IMR-90 (cell line): ENCODE measurements at regions not wholly inside any gene's neighbourhood (a gene's known extent, or its start where the extent isn't known, plus 50 kb on each side); places are given as distances from the start of the nearest gene placed in this dataset.

Experiments used
- ATAC-seq: fragments of 200-7000 bp; cut with Tn5 transposase; 2 replicates; pipeline ENCODE4 v1.9.1; 2020; ENCODE audit warnings: low read depth, mild to moderate bottlenecking, moderate library complexity
- BruUV-seq: library from RNA; stranded (reverse); fragments of 400-500 nt; replicated peaks from 2 replicates; lab custom pipeline; 2021; lab: Mats Ljungman, UMichigan
- CTCF ChIA-PET: fragments of 300-600 bp; formaldehyde crosslinking; extraction: SDS; loops from one replicate; lab custom pipeline; 2021; ENCODE audit warnings: antibody characterized with exemption; lab: Yijun Ruan, JAX
- POLR2A ChIA-PET: fragments of 300-600 bp; sonication (Branson Sonifier 250); formaldehyde crosslinking; loops from one replicate; lab custom pipeline; 2022; ENCODE audit warnings: antibody characterized with exemption; ENCODE audit not compliant: unreplicated experiment; lab: Charles Lee
- DNase-seq: peaks from one replicate; pipeline ENCODE4 v3.0.0; 2013
- H2AFZ ChIP-seq: replicated peaks from 2 replicates; pipeline ENCODE3; 2013; ENCODE audit warnings: low read length, mild to moderate bottlenecking; ENCODE audit not compliant: poor library complexity
- H2AK5ac ChIP-seq: 2 replicates; pipeline ENCODE4 v1.6.1; 2013; ENCODE audit warnings: low read depth, low read length, inconsistent platforms
- H2AK9ac ChIP-seq: replicated peaks from 2 replicates; pipeline ENCODE3; 2013; ENCODE audit warnings: mild to moderate bottlenecking, low read depth, low read length, moderate library complexity; ENCODE audit not compliant: poor library complexity
- H2BK120ac ChIP-seq: 2 replicates; pipeline ENCODE4 v1.6.1; 2013; ENCODE audit warnings: low read depth, low read length, inconsistent platforms
- H2BK15ac ChIP-seq: 3 replicates; pipeline ENCODE4 v1.6.1; 2013; ENCODE audit warnings: low read depth, low read length, inconsistent platforms
- H2BK20ac ChIP-seq: 2 replicates; pipeline ENCODE4 v1.6.1; 2013; ENCODE audit warnings: low read depth, mild to moderate bottlenecking, inconsistent platforms, low read length, moderate library complexity
- H2BK5ac ChIP-seq: 2 replicates; pipeline ENCODE4 v1.6.1; 2013; ENCODE audit warnings: mild to moderate bottlenecking, low read depth, low read length, inconsistent platforms; ENCODE audit not compliant: poor library complexity, severe bottlenecking
- H3K14ac ChIP-seq: replicated peaks from 2 replicates; pipeline ENCODE4 v1.6.1; 2013; ENCODE audit warnings: low read depth, low read length, inconsistent platforms
- H3K18ac ChIP-seq: 2 replicates; pipeline ENCODE4 v1.6.1; 2013; ENCODE audit warnings: low read depth, low read length, control low read depth
- H3K23ac ChIP-seq: 2 replicates; pipeline ENCODE4 v1.6.1; 2013; ENCODE audit warnings: low read depth, low read length, inconsistent platforms
- H3K27ac ChIP-seq: 2 replicates; pipeline ENCODE4 v1.5.1; 2013; ENCODE audit warnings: mild to moderate bottlenecking, control low read depth, low read length; ENCODE audit not compliant: insufficient read depth
- H3K27me3 ChIP-seq: 2 replicates; pipeline ENCODE4 v1.6.1; 2013; ENCODE audit warnings: low read length; ENCODE audit not compliant: control insufficient read depth, insufficient read depth
- H3K36me3 ChIP-seq: 2 replicates; pipeline ENCODE4 v1.6.1; 2013; ENCODE audit warnings: low read length, mixed read lengths; ENCODE audit not compliant: control insufficient read depth, insufficient read depth
- H3K4ac ChIP-seq: 2 replicates; pipeline ENCODE4 v1.6.1; 2013; ENCODE audit warnings: low read depth, low read length, inconsistent platforms
- H3K4me1 ChIP-seq: 2 replicates; pipeline ENCODE4 v1.6.1; 2013; ENCODE audit warnings: low read length, mixed read lengths; ENCODE audit not compliant: control insufficient read depth, insufficient read depth
- H3K4me2 ChIP-seq: 2 replicates; pipeline ENCODE4 v1.6.1; 2013; ENCODE audit warnings: low read depth, mild to moderate bottlenecking, control low read depth, low read length, moderate library complexity
- H3K4me3 ChIP-seq: 2 replicates; pipeline ENCODE4 v1.5.1; 2013; ENCODE audit warnings: low read depth, mild to moderate bottlenecking, control low read depth, low read length, moderate library complexity; ENCODE audit not compliant: insufficient read depth
- H3K56ac ChIP-seq: 2 replicates; pipeline ENCODE4 v1.6.1; 2013; ENCODE audit warnings: low read length, inconsistent platforms; ENCODE audit not compliant: insufficient read depth; ENCODE audit errors: extremely low read depth
- H3K79me1 ChIP-seq, 2 experiments: 2 replicates each; pipeline ENCODE4 v1.6.1; 2013; ENCODE audit warnings: low read length in 2 of 2, inconsistent platforms in 1 of 2, low read depth in 1 of 2
- H3K9ac ChIP-seq: 2 replicates; pipeline ENCODE4 v1.6.1; 2013; ENCODE audit warnings: low read depth, low read length, control low read depth
- H3K9me1 ChIP-seq: 2 replicates; pipeline ENCODE4 v1.6.1; 2013; ENCODE audit warnings: low read length, inconsistent platforms; ENCODE audit not compliant: insufficient read depth
- H3K9me3 ChIP-seq: 2 replicates; pipeline ENCODE4 v1.6.1; 2013; ENCODE audit warnings: low read length; ENCODE audit not compliant: control insufficient read depth, insufficient read depth
- H4K20me1 ChIP-seq: 2 replicates; pipeline ENCODE4 v1.6.1; 2013; ENCODE audit warnings: low read length, inconsistent platforms; ENCODE audit not compliant: insufficient read depth
- H4K5ac ChIP-seq: 2 replicates; pipeline ENCODE4 v1.6.1; 2013; ENCODE audit warnings: mild to moderate bottlenecking, low read depth, low read length, control low read depth
- H4K8ac ChIP-seq, 2 experiments: 2 replicates each; pipeline ENCODE4 v1.6.1; 2013; ENCODE audit warnings: low read depth in 2 of 2, low read length in 2 of 2, control low read depth in 1 of 2, inconsistent platforms in 1 of 2
- H4K91ac ChIP-seq: 2 replicates; pipeline ENCODE4 v1.6.1; 2013; ENCODE audit warnings: low read depth, low read length, inconsistent platforms; ENCODE audit not compliant: insufficient read depth
- BHLHE40 ChIP-seq: fragments of 150-350 bp; IDR thresholded peaks from 2 replicates; pipeline ENCODE4 v1.6.1; 2016; ENCODE audit warnings: mild to moderate bottlenecking, low read depth, low read length
- CHD1 ChIP-seq: IDR thresholded peaks from 2 replicates; pipeline ENCODE4 v1.6.1; 2012; ENCODE audit warnings: low read depth, low read length, improper control_type of control experiment
- ELK1 ChIP-seq: fragments of 150-350 bp; IDR thresholded peaks from 2 replicates; pipeline ENCODE4 v1.6.1; 2016; ENCODE audit warnings: low read depth, mild to moderate bottlenecking, low read length, moderate library complexity, borderline replicate concordance
- FOS ChIP-seq: fragments of 150-350 bp; IDR thresholded peaks from 2 replicates; pipeline ENCODE4 v1.6.1; 2016; ENCODE audit warnings: low read depth, low read length
- MAZ ChIP-seq: IDR thresholded peaks from 2 replicates; pipeline ENCODE4 v1.6.1; 2012; ENCODE audit warnings: low read depth, mild to moderate bottlenecking, low read length, improper control_type of control experiment, moderate library complexity, borderline replicate concordance
- POLR2A ChIP-seq: IDR thresholded peaks from 2 replicates; pipeline ENCODE4 v1.6.1; 2012; ENCODE audit warnings: mild to moderate bottlenecking, low read depth, low read length
- RAD21 ChIP-seq: IDR thresholded peaks from 2 replicates; pipeline ENCODE4 v1.6.1; 2012; ENCODE audit warnings: low read length, improper control_type of control experiment
- RCOR1 ChIP-seq: IDR thresholded peaks from 2 replicates; pipeline ENCODE4 v1.6.1; 2012; ENCODE audit warnings: mild to moderate bottlenecking, low read length, improper control_type of control experiment; ENCODE audit not compliant: insufficient replicate concordance
- RFX5 ChIP-seq: IDR thresholded peaks from 2 replicates; pipeline ENCODE4 v1.8.0; 2012; ENCODE audit warnings: low read depth, mild to moderate bottlenecking, low read length, moderate library complexity
- SMC3 ChIP-seq: fragments of 150-350 bp; IDR thresholded peaks from 2 replicates; pipeline ENCODE4 v1.6.1; 2016; ENCODE audit warnings: low read depth, mild to moderate bottlenecking, antibody characterized with exemption, low read length, moderate library complexity
- USF2 ChIP-seq: fragments of 150-350 bp; IDR thresholded peaks from 2 replicates; pipeline ENCODE4 v1.6.1; 2017; ENCODE audit warnings: mild to moderate bottlenecking, antibody characterized with exemption, low read length, low read depth
- WGBS, 2 experiments: methylation state at CpG; one replicate each; pipeline versions ENCODE4 v1.1.5 to v1.1.7; 2013; ENCODE audit warnings: missing lambda C conversion rate in 2 of 2; ENCODE audit not compliant: insufficient read length in 1 of 2; ENCODE audit errors: extremely low coverage in 2 of 2; 5-methylcytosine and 5-hydroxymethylcytosine counted together
- dilution Hi-C: fragments of 300-500 bp; cut with HindIII; formaldehyde crosslinking; loops from one replicate; pipeline ENCODE4 v1.14.3; 2018; ENCODE audit warnings: low sequenced_read_pairs; ENCODE audit not compliant: unreplicated experiment
- in situ Hi-C: fragments of 300-500 bp; cut with MboI; formaldehyde crosslinking; loops from 3 replicates; pipeline ENCODE4 v1.14.3; 2019; ENCODE audit warnings: low sequenced_read_pairs, inconsistent platforms, mixed read lengths
- intact Hi-C: fragments of 100-400 bp; cut with micrococcal nuclease; formaldehyde crosslinking; loops from 2 replicates; pipeline ENCODE4 v1.10.0; 2022

- no peak for TF ChIP-seq BHLHE40
- no peak for TF ChIP-seq SMC3
- TF ChIP-seq FOS, result no peak
- no peak for TF ChIP-seq MAZ
- no peak for TF ChIP-seq RAD21
- TF ChIP-seq POLR2A, result no peak
- no peak for TF ChIP-seq USF2
- TF ChIP-seq RFX5, result no peak
- TF ChIP-seq RCOR1, result no peak
- no peak for TF ChIP-seq CHD1
- no peak for TF ChIP-seq ELK1
- WGBS, 2 experiments, result no CpG with 5 or more reads among the region's 9 CpGs
- in situ Hi-C loops, result no loop called here
Observed at GRCh38 chr15:67899596-67900283, 59.9 kb upstream of the RNU6-1 start.

More at GRCh38 chr15:67899596-67900283, 59.9 kb upstream of the RNU6-1 start:
- Histone ChIP-seq H4K91ac (no peak overlapping the region), H3K4me1 (no peaks in the 10 kb centered on the region), H3K18ac (no peak overlapping the region), H3K4me2 (no peak overlapping the region), H3K14ac (no peak overlapping the region), H2BK20ac (no peak overlapping the region), H3K36me3 (no peaks in the 10 kb centered on the region), H3K27ac (no peak overlapping the region), H3K9me1 (no peaks in the 10 kb centered on the region), H2AFZ (no peak overlapping the region), H3K79me1 (no peaks in the 10 kb centered on the region), H3K4ac (no peak overlapping the region), H4K20me1 (no peaks in the 10 kb centered on the region), H2AK5ac (no peak overlapping the region), H3K4me3 (no peak overlapping the region), H3K27me3 (peaks cover 1% of the 10 kb centered on the region), H2BK120ac (no peak overlapping the region), H4K8ac (no peak overlapping the region), H3K9ac (no peak overlapping the region), H3K56ac (no peak overlapping the region), H4K5ac (no peak overlapping the region), H3K23ac (no peak overlapping the region), H2BK15ac (no peak overlapping the region), H2AK9ac (no peak overlapping the region), H3K9me3 (peaks cover 5% of the 10 kb centered on the region), H2BK5ac (no peak overlapping the region)
- BruUV-seq, result no TSS peak
- CTCF ChIA-PET, result no interaction called here
- DNase-seq, result no peak
- POLR2A ChIA-PET, result no interaction called here
- dilution Hi-C loops (no loop called here), intact Hi-C loops (no loop called here)
- no peak for ATAC-seq
